Ishikawa (cell line): ENCODE measurements at regions not wholly inside any gene's neighbourhood (a gene's known extent, or its start where the extent isn't known, plus 50 kb on each side); places are given as distances from the start of the nearest gene placed in this dataset.

Experiments used
- CEBPB ChIP-seq: IDR thresholded peaks from 2 replicates; pipeline ENCODE4 v1.6.1; 2012
- CREB1 ChIP-seq: IDR thresholded peaks from 2 replicates; pipeline ENCODE4 v1.6.1; 2012; ENCODE audit warnings: low read depth
- EGR1 ChIP-seq: IDR thresholded peaks from 2 replicates; pipeline ENCODE4 v1.6.1; 2012
- EP300 ChIP-seq: IDR thresholded peaks from 2 replicates; pipeline ENCODE4 v1.6.1; 2012; ENCODE audit warnings: borderline replicate concordance
- FOXM1 ChIP-seq: IDR thresholded peaks from 2 replicates; pipeline ENCODE4 v1.6.1; 2012; ENCODE audit warnings: low read depth, borderline replicate concordance
- NFIC ChIP-seq: IDR thresholded peaks from 2 replicates; pipeline ENCODE4 v1.6.1; 2012
- RAD21 ChIP-seq: IDR thresholded peaks from 2 replicates; pipeline ENCODE4 v1.6.1; 2012; ENCODE audit warnings: low read depth
- TAF1 ChIP-seq: IDR thresholded peaks from 2 replicates; pipeline ENCODE4 v1.6.1; 2012; ENCODE audit warnings: low read depth, mild to moderate bottlenecking
- TCF12 ChIP-seq: IDR thresholded peaks from 2 replicates; pipeline ENCODE4 v1.6.1; 2012; ENCODE audit warnings: low read depth
- TEAD4 ChIP-seq: IDR thresholded peaks from 2 replicates; pipeline ENCODE4 v1.6.1; 2012
- USF1 ChIP-seq: IDR thresholded peaks from 2 replicates; pipeline ENCODE4 v1.6.1; 2012
- YY1 ChIP-seq: IDR thresholded peaks from 2 replicates; pipeline ENCODE4 v1.6.1; 2012; ENCODE audit warnings: low read depth
- ZBTB7A ChIP-seq: IDR thresholded peaks from 2 replicates; pipeline ENCODE4 v1.6.1; 2012; ENCODE audit warnings: low read depth
- TF ChIP-seq, protein P1 (sequence below): IDR thresholded peaks from 2 replicates; pipeline ENCODE4 v1.6.1; 2012; ENCODE audit warnings: low read depth, mild to moderate bottlenecking
- TF ChIP-seq, protein P2 (sequence below): IDR thresholded peaks from 2 replicates; pipeline ENCODE4 v1.6.1; 2012

DNA sequence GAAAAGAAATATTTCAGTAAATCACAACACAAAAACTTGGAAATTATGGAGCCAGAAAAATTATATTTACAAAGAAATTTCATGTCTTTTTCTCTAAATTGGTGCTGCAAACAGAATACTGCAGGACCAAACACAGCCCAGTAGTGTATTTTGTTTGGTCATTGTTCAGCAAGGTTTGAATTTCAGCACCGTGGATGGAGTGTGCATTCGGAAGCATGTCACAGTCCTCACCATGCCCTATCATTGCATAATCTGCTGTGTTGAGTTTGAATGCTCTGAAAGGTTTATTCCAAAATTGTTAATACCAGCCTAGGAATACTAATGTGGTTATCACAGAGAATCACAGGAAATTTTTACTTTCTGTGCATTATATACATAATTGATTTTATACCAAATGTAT lies 296.7 kb downstream of the METTL4 start:
- TF ChIP-seq, protein P1, sequence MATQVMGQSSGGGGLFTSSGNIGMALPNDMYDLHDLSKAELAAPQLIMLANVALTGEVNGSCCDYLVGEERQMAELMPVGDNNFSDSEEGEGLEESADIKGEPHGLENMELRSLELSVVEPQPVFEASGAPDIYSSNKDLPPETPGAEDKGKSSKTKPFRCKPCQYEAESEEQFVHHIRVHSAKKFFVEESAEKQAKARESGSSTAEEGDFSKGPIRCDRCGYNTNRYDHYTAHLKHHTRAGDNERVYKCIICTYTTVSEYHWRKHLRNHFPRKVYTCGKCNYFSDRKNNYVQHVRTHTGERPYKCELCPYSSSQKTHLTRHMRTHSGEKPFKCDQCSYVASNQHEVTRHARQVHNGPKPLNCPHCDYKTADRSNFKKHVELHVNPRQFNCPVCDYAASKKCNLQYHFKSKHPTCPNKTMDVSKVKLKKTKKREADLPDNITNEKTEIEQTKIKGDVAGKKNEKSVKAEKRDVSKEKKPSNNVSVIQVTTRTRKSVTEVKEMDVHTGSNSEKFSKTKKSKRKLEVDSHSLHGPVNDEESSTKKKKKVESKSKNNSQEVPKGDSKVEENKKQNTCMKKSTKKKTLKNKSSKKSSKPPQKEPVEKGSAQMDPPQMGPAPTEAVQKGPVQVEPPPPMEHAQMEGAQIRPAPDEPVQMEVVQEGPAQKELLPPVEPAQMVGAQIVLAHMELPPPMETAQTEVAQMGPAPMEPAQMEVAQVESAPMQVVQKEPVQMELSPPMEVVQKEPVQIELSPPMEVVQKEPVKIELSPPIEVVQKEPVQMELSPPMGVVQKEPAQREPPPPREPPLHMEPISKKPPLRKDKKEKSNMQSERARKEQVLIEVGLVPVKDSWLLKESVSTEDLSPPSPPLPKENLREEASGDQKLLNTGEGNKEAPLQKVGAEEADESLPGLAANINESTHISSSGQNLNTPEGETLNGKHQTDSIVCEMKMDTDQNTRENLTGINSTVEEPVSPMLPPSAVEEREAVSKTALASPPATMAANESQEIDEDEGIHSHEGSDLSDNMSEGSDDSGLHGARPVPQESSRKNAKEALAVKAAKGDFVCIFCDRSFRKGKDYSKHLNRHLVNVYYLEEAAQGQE: peak; percentile 47; the same call in 1 of the 2 replicates
- TF ChIP-seq TAF1: no peak

- TF ChIP-seq TCF12: no peak
- TF ChIP-seq, protein P1: no peak
- TF ChIP-seq TEAD4: no peak
- TF ChIP-seq, protein P2, sequence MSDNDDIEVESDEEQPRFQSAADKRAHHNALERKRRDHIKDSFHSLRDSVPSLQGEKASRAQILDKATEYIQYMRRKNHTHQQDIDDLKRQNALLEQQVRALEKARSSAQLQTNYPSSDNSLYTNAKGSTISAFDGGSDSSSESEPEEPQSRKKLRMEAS: no peak
- TF ChIP-seq CREB1: no peak
- TF ChIP-seq CEBPB: no peak
- TF ChIP-seq FOXM1: no peak
Observed at GRCh38 chr18:2281086-2281485, 290.2 kb downstream of the METTL4 start.

GRCh38 chr18:2281523-2282199 lies 289.6 kb downstream of the METTL4 start:
- TF ChIP-seq NFIC (no peak), EGR1 (no peak)

DNA sequence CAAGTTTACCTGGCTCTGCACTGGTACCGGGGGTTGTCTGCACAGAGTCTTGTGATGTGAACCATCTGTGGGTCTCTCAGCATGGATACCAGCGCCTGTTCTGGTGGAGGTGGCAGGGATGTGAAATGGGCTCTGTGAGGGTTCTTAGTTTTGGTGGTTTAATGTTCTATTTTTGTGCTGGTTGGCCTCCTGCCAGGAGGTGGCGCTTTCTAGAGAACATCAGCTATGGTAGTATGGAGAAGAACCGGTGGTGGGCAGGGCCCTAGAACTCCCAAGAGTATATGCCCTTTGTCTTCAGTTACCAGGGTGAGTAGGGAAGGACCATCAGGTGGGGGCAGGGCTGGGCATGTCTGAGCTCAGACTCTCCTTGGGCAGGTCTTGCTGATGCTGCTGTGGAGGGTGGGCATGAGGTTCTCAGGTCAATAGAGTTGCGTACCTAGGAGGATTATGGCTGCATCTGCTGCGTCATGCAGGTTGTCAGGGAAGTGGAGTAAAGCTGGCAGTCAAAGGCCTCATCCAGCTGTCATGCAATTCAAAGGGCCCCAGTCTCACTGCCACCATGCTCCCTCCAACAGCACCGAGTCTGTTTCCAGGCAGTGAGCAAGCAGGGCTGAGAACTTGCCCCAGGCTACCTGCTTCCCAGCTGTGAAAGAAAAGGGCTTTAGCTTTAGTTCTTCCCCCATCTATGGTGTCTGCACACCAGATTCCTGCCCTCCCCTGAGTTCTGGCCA lies 278.0 kb downstream of the METTL4 start:
- no peak for TF ChIP-seq ZBTB7A
- no peak for TF ChIP-seq YY1
- no peak for TF ChIP-seq EP300
- no peak for TF ChIP-seq CEBPB
- no peak for TF ChIP-seq USF1
- TF ChIP-seq FOXM1: no peak

DNA sequence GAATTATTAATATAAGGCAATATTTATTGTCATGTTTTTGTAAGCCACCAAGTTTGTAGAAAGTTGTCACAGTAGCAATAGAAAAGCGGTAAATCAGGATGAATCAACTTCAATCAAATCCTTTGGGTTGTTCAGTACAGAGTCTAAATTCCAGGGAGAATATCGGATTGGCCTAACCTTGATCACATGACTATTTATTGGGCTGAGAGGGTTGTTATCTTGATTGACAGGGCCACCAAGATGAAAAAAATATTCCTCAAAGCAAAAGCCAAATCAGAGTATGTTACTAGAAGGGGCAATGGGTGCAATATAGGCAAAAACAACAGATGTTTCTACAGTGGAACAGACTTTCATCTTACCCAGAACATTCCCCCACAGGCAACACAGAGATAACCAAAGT lies 270.0 kb downstream of the METTL4 start:
- TF ChIP-seq, protein P2: no peak
- TF ChIP-seq ZBTB7A: no peak
- no peak for TF ChIP-seq USF1
- TF ChIP-seq FOXM1: no peak
- no peak for TF ChIP-seq TEAD4
- TF ChIP-seq EGR1: no peak
- TF ChIP-seq RAD21: no peak
- TF ChIP-seq, protein P1: no peak
- TF ChIP-seq CEBPB: no peak
- TF ChIP-seq TAF1: no peak
- TF ChIP-seq TCF12: no peak
- TF ChIP-seq YY1: no peak
- TF ChIP-seq EP300: no peak
- no peak for TF ChIP-seq NFIC
- TF ChIP-seq CREB1: no peak
